ENCODE measurements at regions not wholly inside any gene's neighbourhood (a gene's known extent, or its start where the extent isn't known, plus 50 kb on each side); places are given as distances from the start of the nearest gene placed in this dataset.

- no peaks in the 10 kb centered on the region for H3K9me3 ChIP-seq
- H3K27ac ChIP-seq, result no peak overlapping the region
- intact Hi-C loops (cut with DNase I), result no loop called here
- H3K36me3 ChIP-seq, result no peaks in the 10 kb centered on the region
- H3K27me3 ChIP-seq, result no peaks in the 10 kb centered on the region
- DNase-seq, result no peak
- no peak overlapping the region for H3K4me3 ChIP-seq
- TF ChIP-seq CTCF (IDR thresholded peaks at IDR 0.05), result no peak
- TF ChIP-seq POLR2AphosphoS5 (IDR thresholded peaks at IDR 0.05), result no peak
- no peak for TF ChIP-seq EP300 (IDR thresholded peaks at IDR 0.05)
- no peak for TF ChIP-seq POLR2A (IDR thresholded peaks at IDR 0.05)
- H3K4me1 ChIP-seq, result no peaks in the 10 kb centered on the region
Observed at GRCh38 chr2:187274146-187274545, 173.9 kb downstream of the CALCRL start.

- DNase-seq, result no peak
- Histone ChIP-seq H3K9me3 (no peaks in the 10 kb centered on the region), H3K27me3 (no peaks in the 10 kb centered on the region), H3K27ac (no peak overlapping the region), H3K4me1 (no peaks in the 10 kb centered on the region), H3K4me3 (no peak overlapping the region), H3K36me3 (no peaks in the 10 kb centered on the region)
- TF ChIP-seq EP300 (IDR thresholded peaks at IDR 0.05) (no peak), CTCF (IDR thresholded peaks at IDR 0.05) (no peak), POLR2A (IDR thresholded peaks at IDR 0.05) (no peak), POLR2AphosphoS5 (IDR thresholded peaks at IDR 0.05) (no peak)
- intact Hi-C loops (cut with DNase I), result no loop called here
Observed at GRCh38 chr2:187272255-187272654, 175.8 kb downstream of the CALCRL start.

- TF ChIP-seq EP300 (IDR thresholded peaks at IDR 0.05) (no peak), CTCF (IDR thresholded peaks at IDR 0.05) (no peak), POLR2A (IDR thresholded peaks at IDR 0.05) (no peak), POLR2AphosphoS5 (IDR thresholded peaks at IDR 0.05) (no peak)
- intact Hi-C loops (cut with DNase I), result no loop called here
Observed at GRCh38 chr2:187271825-187272224, 176.2 kb downstream of the CALCRL start.

GRCh38 chr2:187266645-187267044, 181.4 kb downstream of the CALCRL start:
- Histone ChIP-seq H3K9me3 (no peaks in the 10 kb centered on the region), H3K4me3 (no peak overlapping the region), H3K36me3 (no peaks in the 10 kb centered on the region), H3K27ac (no peak overlapping the region), H3K27me3 (no peaks in the 10 kb centered on the region), H3K4me1 (no peaks in the 10 kb centered on the region)
- TF ChIP-seq CTCF (IDR thresholded peaks at IDR 0.05) (no peak), POLR2AphosphoS5 (IDR thresholded peaks at IDR 0.05) (no peak), POLR2A (IDR thresholded peaks at IDR 0.05) (no peak), EP300 (IDR thresholded peaks at IDR 0.05) (no peak)
- intact Hi-C loops (cut with DNase I), result no loop called here
- 69 to 72% methylated on average over 4 of the region's 4 CpGs for WGBS, 2 donors
- DNase-seq, result no peak

More at GRCh38 chr2:187271825-187272224, 176.2 kb downstream of the CALCRL start:
- Histone ChIP-seq H3K27ac (no peak overlapping the region), H3K27me3 (no peaks in the 10 kb centered on the region), H3K4me3 (no peak overlapping the region), H3K9me3 (no peaks in the 10 kb centered on the region), H3K36me3 (no peaks in the 10 kb centered on the region), H3K4me1 (no peaks in the 10 kb centered on the region)
- DNase-seq, result no peak

- intact Hi-C loops (cut with DNase I), result no loop called here
- WGBS, 2 donors, result 87 to 94% methylated on average over 2 of the region's 2 CpGs
Observed at GRCh38 chr2:187266147-187266546, 181.9 kb downstream of the CALCRL start.

More at GRCh38 chr2:187266147-187266546, 181.9 kb downstream of the CALCRL start:
- Histone ChIP-seq H3K27me3 (no peaks in the 10 kb centered on the region), H3K36me3 (no peaks in the 10 kb centered on the region), H3K9me3 (no peaks in the 10 kb centered on the region), H3K4me3 (no peak overlapping the region), H3K4me1 (no peaks in the 10 kb centered on the region), H3K27ac (no peak overlapping the region)
- TF ChIP-seq POLR2A (IDR thresholded peaks at IDR 0.05) (no peak), CTCF (IDR thresholded peaks at IDR 0.05) (no peak), EP300 (IDR thresholded peaks at IDR 0.05) (no peak), POLR2AphosphoS5 (IDR thresholded peaks at IDR 0.05) (no peak)
- DNase-seq, result no peak

Measured in sigmoid colon (tissue), 6 donors.